SK-N-SH (cell line): ENCODE measurements at regions not wholly inside any gene's neighbourhood (a gene's known extent, or its start where the extent isn't known, plus 50 kb on each side); places are given as distances from the start of the nearest gene placed in this dataset.

Source experiments
- CHD2 ChIP-seq: fragments of 150-350 bp; IDR thresholded peaks from 2 replicates; pipeline ENCODE4 v1.6.1; 2018; ENCODE audit warnings: low read length; ENCODE audit not compliant: partially characterized antibody
- MEF2A ChIP-seq: IDR thresholded peaks from 2 replicates; pipeline ENCODE4 v1.4.0; 2012; ENCODE audit warnings: low read depth, borderline replicate concordance
- NRF1 ChIP-seq: IDR thresholded peaks from 2 replicates; pipeline ENCODE4 v1.6.1; 2012; ENCODE audit warnings: low read depth, mild to moderate bottlenecking, low read length
- POLR2AphosphoS5 ChIP-seq: IDR thresholded peaks from 2 replicates; pipeline ENCODE4 v1.6.1; 2012; ENCODE audit warnings: low read depth, low read length
- RAD21 ChIP-seq: IDR thresholded peaks from 2 replicates; pipeline ENCODE4 v1.6.1; 2012; ENCODE audit warnings: mild to moderate bottlenecking, low read length
- RCOR1 ChIP-seq: fragments of 150-350 bp; IDR thresholded peaks from 2 replicates; pipeline ENCODE4 v1.6.1; 2017; ENCODE audit warnings: antibody characterized with exemption, low read length
- RFX5 ChIP-seq: IDR thresholded peaks from 2 replicates; pipeline ENCODE4 v1.6.1; 2012; ENCODE audit warnings: mild to moderate bottlenecking, improper control_type of control experiment, low read length
- SMC3 ChIP-seq: IDR thresholded peaks from 2 replicates; pipeline ENCODE4 v1.6.1; 2012; ENCODE audit warnings: low read depth, low read length, improper control_type of control experiment
- TAF1 ChIP-seq: IDR thresholded peaks from 2 replicates; pipeline ENCODE4 v1.6.1; 2012; ENCODE audit warnings: low read depth, mild to moderate bottlenecking, low read length, moderate library complexity, borderline replicate concordance
- YY1 ChIP-seq: IDR thresholded peaks from 2 replicates; pipeline ENCODE4 v1.4.0; 2012; ENCODE audit warnings: low read depth, mild to moderate bottlenecking
- TF ChIP-seq, protein P1 (sequence below): fragments of 200-600 bp; sonication (generic); IDR thresholded peaks from 2 replicates; pipeline ENCODE4 v1.6.1; 2017; ENCODE audit warnings: antibody characterized with exemption, mild to moderate bottlenecking, moderate library complexity
- TF ChIP-seq, protein P2 (sequence below): fragments of 150-350 bp; IDR thresholded peaks from 2 replicates; pipeline ENCODE4 v1.6.1; 2016; ENCODE audit warnings: mild to moderate bottlenecking, low read depth, low read length

DNA sequence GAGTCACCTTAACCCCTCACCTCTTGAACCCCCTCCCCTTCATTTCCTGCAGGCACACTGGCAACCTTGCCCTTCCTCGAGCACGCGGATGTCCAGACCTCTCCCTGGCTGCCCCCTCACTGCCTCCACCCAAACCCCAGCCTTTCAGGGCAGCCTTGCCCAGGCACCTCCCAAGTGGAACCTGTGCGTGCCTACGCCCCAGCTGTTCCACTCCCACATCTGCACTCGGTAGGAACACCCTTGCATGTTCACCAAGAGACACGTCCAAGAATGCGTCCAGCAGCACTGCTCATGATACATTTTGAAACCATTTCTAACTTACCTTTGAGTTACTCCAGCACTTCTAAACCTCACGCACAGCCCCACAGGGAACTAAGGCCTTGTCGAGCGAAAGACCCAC lies 93.8 kb upstream of the YWHAQ start:
- TF ChIP-seq, protein P1, sequence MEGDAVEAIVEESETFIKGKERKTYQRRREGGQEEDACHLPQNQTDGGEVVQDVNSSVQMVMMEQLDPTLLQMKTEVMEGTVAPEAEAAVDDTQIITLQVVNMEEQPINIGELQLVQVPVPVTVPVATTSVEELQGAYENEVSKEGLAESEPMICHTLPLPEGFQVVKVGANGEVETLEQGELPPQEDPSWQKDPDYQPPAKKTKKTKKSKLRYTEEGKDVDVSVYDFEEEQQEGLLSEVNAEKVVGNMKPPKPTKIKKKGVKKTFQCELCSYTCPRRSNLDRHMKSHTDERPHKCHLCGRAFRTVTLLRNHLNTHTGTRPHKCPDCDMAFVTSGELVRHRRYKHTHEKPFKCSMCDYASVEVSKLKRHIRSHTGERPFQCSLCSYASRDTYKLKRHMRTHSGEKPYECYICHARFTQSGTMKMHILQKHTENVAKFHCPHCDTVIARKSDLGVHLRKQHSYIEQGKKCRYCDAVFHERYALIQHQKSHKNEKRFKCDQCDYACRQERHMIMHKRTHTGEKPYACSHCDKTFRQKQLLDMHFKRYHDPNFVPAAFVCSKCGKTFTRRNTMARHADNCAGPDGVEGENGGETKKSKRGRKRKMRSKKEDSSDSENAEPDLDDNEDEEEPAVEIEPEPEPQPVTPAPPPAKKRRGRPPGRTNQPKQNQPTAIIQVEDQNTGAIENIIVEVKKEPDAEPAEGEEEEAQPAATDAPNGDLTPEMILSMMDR: no peak
- TF ChIP-seq POLR2AphosphoS5: no peak
- no peak for TF ChIP-seq CHD2
- TF ChIP-seq SMC3: no peak
- TF ChIP-seq TAF1: no peak
- TF ChIP-seq RAD21: no peak
- TF ChIP-seq MEF2A: no peak
- TF ChIP-seq NRF1: no peak
- no peak for TF ChIP-seq RFX5
- no peak for TF ChIP-seq RCOR1
- TF ChIP-seq, protein P2, sequence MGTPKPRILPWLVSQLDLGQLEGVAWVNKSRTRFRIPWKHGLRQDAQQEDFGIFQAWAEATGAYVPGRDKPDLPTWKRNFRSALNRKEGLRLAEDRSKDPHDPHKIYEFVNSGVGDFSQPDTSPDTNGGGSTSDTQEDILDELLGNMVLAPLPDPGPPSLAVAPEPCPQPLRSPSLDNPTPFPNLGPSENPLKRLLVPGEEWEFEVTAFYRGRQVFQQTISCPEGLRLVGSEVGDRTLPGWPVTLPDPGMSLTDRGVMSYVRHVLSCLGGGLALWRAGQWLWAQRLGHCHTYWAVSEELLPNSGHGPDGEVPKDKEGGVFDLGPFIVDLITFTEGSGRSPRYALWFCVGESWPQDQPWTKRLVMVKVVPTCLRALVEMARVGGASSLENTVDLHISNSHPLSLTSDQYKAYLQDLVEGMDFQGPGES: no peak
- TF ChIP-seq YY1: no peak
